ENCODE measurements at regions not wholly inside any gene's neighbourhood (a gene's known extent, or its start where the extent isn't known, plus 50 kb on each side); places are given as distances from the start of the nearest gene placed in this dataset.

DNA sequence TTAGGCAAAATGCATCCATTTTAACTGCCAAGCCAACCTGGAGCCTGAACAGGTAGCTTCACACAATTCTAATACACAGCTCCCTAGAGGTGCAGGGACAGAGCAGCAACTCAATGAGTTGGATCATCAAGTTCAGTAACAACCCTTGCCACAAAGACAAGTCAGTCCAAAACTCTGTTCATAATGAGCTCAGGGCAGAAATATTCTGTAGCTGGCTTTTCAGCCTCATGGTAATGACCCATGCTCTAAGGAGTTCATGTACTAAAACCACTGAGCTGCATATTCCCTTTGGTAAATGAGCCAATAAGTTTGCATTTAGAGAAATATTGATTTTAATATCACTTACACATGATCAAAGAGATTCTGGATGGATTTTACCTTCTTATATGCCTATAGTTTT is 316.1 kb downstream of the SEC23A start:
- TF ChIP-seq, protein P1, sequence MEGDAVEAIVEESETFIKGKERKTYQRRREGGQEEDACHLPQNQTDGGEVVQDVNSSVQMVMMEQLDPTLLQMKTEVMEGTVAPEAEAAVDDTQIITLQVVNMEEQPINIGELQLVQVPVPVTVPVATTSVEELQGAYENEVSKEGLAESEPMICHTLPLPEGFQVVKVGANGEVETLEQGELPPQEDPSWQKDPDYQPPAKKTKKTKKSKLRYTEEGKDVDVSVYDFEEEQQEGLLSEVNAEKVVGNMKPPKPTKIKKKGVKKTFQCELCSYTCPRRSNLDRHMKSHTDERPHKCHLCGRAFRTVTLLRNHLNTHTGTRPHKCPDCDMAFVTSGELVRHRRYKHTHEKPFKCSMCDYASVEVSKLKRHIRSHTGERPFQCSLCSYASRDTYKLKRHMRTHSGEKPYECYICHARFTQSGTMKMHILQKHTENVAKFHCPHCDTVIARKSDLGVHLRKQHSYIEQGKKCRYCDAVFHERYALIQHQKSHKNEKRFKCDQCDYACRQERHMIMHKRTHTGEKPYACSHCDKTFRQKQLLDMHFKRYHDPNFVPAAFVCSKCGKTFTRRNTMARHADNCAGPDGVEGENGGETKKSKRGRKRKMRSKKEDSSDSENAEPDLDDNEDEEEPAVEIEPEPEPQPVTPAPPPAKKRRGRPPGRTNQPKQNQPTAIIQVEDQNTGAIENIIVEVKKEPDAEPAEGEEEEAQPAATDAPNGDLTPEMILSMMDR (IDR thresholded peaks at IDR 0.05), result no peak
- no peak for DNase-seq (ENCODE audit: low spot score)

DNA sequence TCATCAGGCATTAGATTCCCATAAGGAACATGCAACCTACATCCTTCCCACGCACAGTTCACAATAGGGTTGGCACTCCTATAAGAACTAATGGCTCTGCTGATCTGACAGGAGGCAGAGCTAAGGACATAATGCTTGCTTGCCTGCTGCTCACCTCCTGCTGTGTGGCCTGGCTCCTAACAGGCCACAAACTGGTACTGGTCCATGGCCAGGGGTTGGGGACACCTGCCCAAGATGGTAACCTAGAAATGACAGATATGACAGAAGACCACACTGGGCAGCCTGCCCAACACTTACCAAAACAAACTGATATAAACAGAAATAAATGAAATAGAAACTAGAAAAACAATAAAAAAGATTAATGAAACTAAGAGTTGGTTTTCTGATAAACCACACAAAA is 325.6 kb downstream of the SEC23A start:
- Histone ChIP-seq H3K4me1 (no peaks in the 10 kb centered on the region), H3K4me3 (no peak overlapping the region), H3K27me3 (no peaks in the 10 kb centered on the region), H3K36me3 (no peaks in the 10 kb centered on the region), H3K27ac (no peak overlapping the region), H3K9me3 (no peaks in the 10 kb centered on the region)
- no peak for DNase-seq (ENCODE audit: low spot score)
- TF ChIP-seq, protein P1 (IDR thresholded peaks at IDR 0.05), result no peak

More for the DNA sequence above, 316.1 kb downstream of the SEC23A start:
- no peaks in the 10 kb centered on the region for H3K4me1 ChIP-seq
- H3K9me3 ChIP-seq, result no peaks in the 10 kb centered on the region
- no peak overlapping the region for H3K27ac ChIP-seq
- H3K4me3 ChIP-seq, result no peak overlapping the region
- no peaks in the 10 kb centered on the region for H3K36me3 ChIP-seq
- no peaks in the 10 kb centered on the region for H3K27me3 ChIP-seq

DNA sequence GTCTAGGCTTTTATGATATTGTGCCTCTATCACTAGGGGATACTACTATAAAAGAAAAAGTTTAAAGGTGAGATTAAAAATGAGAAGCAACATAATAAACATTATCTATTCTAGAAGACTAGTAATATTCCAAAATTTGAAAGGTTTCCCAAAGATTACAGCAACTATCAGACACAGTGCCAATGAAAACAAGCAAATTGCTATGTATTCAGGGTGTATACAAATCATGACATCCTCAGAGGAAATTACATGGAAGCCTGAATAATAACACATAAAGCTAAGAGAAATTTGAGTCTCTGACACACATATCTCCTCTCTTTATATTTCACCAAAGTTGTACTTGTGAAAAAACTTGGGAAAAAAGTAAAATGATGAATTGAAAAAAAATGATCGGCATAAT is 327.0 kb downstream of the SEC23A start:
- no peak for DNase-seq (ENCODE audit: low spot score)
- Histone ChIP-seq H3K4me3 (no peak overlapping the region), H3K36me3 (no peaks in the 10 kb centered on the region), H3K4me1 (no peaks in the 10 kb centered on the region), H3K9me3 (no peaks in the 10 kb centered on the region), H3K27ac (no peak overlapping the region), H3K27me3 (no peaks in the 10 kb centered on the region)
- TF ChIP-seq, protein P1 (IDR thresholded peaks at IDR 0.05), result no peak

DNA sequence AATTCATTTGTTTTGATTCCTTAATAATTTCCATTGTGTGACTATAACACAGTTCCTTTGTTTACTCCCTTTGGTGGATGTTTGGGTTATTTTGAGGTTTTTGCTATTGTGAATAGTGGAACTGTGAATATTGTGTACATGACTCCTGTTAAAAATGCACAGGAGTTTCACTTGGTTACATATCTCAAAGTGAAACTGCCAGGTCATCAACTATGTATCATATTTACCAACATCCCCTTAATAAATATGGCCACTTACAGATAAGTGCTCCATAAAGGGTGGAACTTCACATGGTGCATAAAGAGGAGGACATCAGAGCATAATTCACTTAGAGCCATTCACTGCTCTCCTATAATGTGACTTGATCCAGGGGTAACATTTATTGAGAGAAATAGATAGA is 328.9 kb downstream of the SEC23A start:
- Histone ChIP-seq H3K36me3 (no peaks in the 10 kb centered on the region), H3K9me3 (no peaks in the 10 kb centered on the region), H3K4me1 (no peaks in the 10 kb centered on the region), H3K27ac (no peak overlapping the region), H3K4me3 (no peak overlapping the region), H3K27me3 (no peaks in the 10 kb centered on the region)
- DNase-seq (ENCODE audit: low spot score), result no peak
- TF ChIP-seq, protein P1 (IDR thresholded peaks at IDR 0.05), result no peak

DNA sequence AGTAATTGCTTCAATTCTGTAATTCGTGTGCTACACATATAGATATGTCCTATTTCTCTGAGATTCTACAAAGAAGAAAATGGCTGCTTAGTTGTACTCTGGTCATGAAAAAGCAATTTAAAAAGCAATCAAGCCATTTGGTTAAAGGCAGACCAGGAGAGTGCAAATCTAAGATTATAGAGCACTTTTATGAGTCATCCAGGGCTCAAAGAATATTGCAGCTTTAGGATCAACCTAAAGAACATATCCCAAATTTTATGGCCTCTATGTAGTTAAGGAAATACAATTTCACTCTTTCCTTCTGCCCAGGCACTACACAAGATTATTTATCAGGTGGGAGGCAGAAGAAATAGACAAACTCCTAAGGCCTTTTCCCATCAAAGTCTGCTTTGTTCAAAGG is 332.8 kb downstream of the SEC23A start:
- H3K4me3 ChIP-seq, result no peak overlapping the region
- TF ChIP-seq, protein P1 (IDR thresholded peaks at IDR 0.05), result no peak
- H3K27ac ChIP-seq, result no peak overlapping the region
- DNase-seq (ENCODE audit: low spot score), result no peak
- H3K36me3 ChIP-seq, result no peaks in the 10 kb centered on the region
- H3K27me3 ChIP-seq, result no peaks in the 10 kb centered on the region
- no peaks in the 10 kb centered on the region for H3K9me3 ChIP-seq
- H3K4me1 ChIP-seq, result no peaks in the 10 kb centered on the region

DNA sequence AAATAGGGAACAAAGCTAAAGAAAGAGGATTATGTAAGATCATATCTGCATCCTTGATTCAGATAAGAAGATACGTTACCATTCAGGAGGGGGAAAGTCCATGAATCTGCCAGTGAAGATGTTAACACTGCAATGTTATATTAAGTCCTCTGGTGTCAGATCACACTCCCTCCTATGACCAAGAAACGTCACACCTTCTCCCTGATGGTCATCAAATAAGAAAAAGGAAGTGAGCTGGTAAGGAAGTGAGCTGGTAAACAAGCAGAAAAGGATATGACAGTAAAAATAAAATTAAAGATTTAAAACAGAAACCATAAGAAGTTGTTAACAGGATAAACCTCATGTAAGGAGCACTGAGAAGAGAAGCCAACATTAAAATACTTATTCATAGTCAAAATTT is 340.2 kb downstream of the SEC23A start:
- no peak overlapping the region for H3K4me3 ChIP-seq
- TF ChIP-seq, protein P1 (IDR thresholded peaks at IDR 0.05), result no peak
- no peaks in the 10 kb centered on the region for H3K27me3 ChIP-seq
- no peak for DNase-seq (ENCODE audit: low spot score)
- no peak overlapping the region for H3K27ac ChIP-seq
- no peaks in the 10 kb centered on the region for H3K4me1 ChIP-seq
- no peaks in the 10 kb centered on the region for H3K36me3 ChIP-seq
- H3K9me3 ChIP-seq, result no peaks in the 10 kb centered on the region

All from right atrium auricular region (tissue), 2 donors.